GM21786 (cell line): ENCODE measurements at regions not wholly inside any gene's neighbourhood (a gene's known extent, or its start where the extent isn't known, plus 50 kb on each side); places are given as distances from the start of the nearest gene placed in this dataset.

ENCODE experiments used
- ATAC-seq: cut with Tn5 transposase; IDR thresholded peaks from one replicate; pipeline ENCODE4 v1.9.1; 2021; ENCODE audit not compliant: unreplicated experiment

- no peak for ATAC-seq
Measured at GRCh38 chr12:67370979-67371378, 101.8 kb downstream of the CAND1 start.

GRCh38 chr12:67377021-67377420 is 107.9 kb downstream of the CAND1 start:
- ATAC-seq: no peak

- no peak for ATAC-seq
Measured at GRCh38 chr12:67377541-67377940, 108.4 kb downstream of the CAND1 start.

GRCh38 chr12:67382241-67382871 is 113.2 kb downstream of the CAND1 start:
- ATAC-seq: no peak

GRCh38 chr12:67386869-67387565 is 117.9 kb downstream of the CAND1 start:
- no peak for ATAC-seq

- ATAC-seq: no peak
Measured at GRCh38 chr12:67388331-67389138, 119.4 kb downstream of the CAND1 start.

- no peak for ATAC-seq
Measured at GRCh38 chr12:67390273-67390672, 121.1 kb downstream of the CAND1 start.

GRCh38 chr12:67391034-67391433 is 121.9 kb downstream of the CAND1 start:
- ATAC-seq: no peak

GRCh38 chr12:67391656-67392055 is 122.5 kb downstream of the CAND1 start:
- ATAC-seq: no peak

- no peak for ATAC-seq
Measured at GRCh38 chr12:67394550-67394949, 125.4 kb downstream of the CAND1 start.

- no peak for ATAC-seq
Measured at GRCh38 chr12:67400742-67401141, 131.6 kb downstream of the CAND1 start.

GRCh38 chr12:67410246-67410645 is 141.1 kb downstream of the CAND1 start:
- no peak for ATAC-seq

- ATAC-seq: no peak
Measured at GRCh38 chr12:67410667-67411067, 141.5 kb downstream of the CAND1 start.

- ATAC-seq: no peak
Measured at GRCh38 chr12:67411562-67411961, 142.4 kb downstream of the CAND1 start.

- no peak for ATAC-seq
Measured at GRCh38 chr12:67413577-67413976, 144.4 kb downstream of the CAND1 start.

- no peak for ATAC-seq
Measured at GRCh38 chr12:67414011-67414715, 145.0 kb downstream of the CAND1 start.

GRCh38 chr12:67415473-67415872 is 146.3 kb downstream of the CAND1 start:
- ATAC-seq: no peak

GRCh38 chr12:67419810-67420209 is 150.7 kb downstream of the CAND1 start:
- ATAC-seq: no peak

- no peak for ATAC-seq
Measured at GRCh38 chr12:67420506-67420905, 151.3 kb downstream of the CAND1 start.

- ATAC-seq: no peak
Measured at GRCh38 chr12:67422081-67422480, 152.9 kb downstream of the CAND1 start.

GRCh38 chr12:67424784-67425183 is 155.6 kb downstream of the CAND1 start:
- ATAC-seq: no peak
